OCI-LY3 (cell line): ENCODE measurements at regions not wholly inside any gene's neighbourhood (a gene's known extent, or its start where the extent isn't known, plus 50 kb on each side); places are given as distances from the start of the nearest gene placed in this dataset.

Experiments used
- H2AFZ ChIP-seq: fragments of 200-600, 300-600 bp; shearing (Covaris generic); 2 replicates; pipeline ENCODE4 v1.6.0; 2014; ENCODE audit warnings: antibody characterized with exemption, low read depth, low read length
- H3K27ac ChIP-seq: fragments of 200-600, 300-600 bp; sonication (generic); 2 replicates; pipeline ENCODE4 v1.5.1; 2014; ENCODE audit warnings: mild to moderate bottlenecking, low read length, moderate library complexity, mixed read lengths
- H3K27me3 ChIP-seq: fragments of 200-600, 300-600 bp; sonication (generic); 2 replicates; pipeline ENCODE4 v1.6.1; 2014; ENCODE audit warnings: low read depth, low read length, mixed read lengths
- H3K36me3 ChIP-seq: fragments of 200-600, 300-600 bp; sonication (generic); replicated peaks from 2 replicates; pipeline ENCODE3; 2014; ENCODE audit warnings: low read depth, low read length, mixed read lengths
- H3K4me1 ChIP-seq: fragments of 300-600, 200-600 bp; sonication (generic); 2 replicates; pipeline ENCODE4 v1.6.1; 2014; ENCODE audit warnings: low read length, mixed read lengths
- H3K4me2 ChIP-seq: fragments of 200-600, 300-600 bp; sonication (generic); 2 replicates; pipeline ENCODE4 v1.6.1; 2014; ENCODE audit warnings: low read length, mixed read lengths
- H3K4me3 ChIP-seq: fragments of 300-600, 200-600 bp; sonication (generic); 2 replicates; pipeline ENCODE4 v1.5.1; 2014; ENCODE audit warnings: antibody characterized with exemption, mild to moderate bottlenecking, low read length, moderate library complexity
- H3K79me2 ChIP-seq: fragments of 300-600, 200-600 bp; shearing (Covaris generic); 2 replicates; pipeline ENCODE4 v1.6.1; 2014; ENCODE audit warnings: mild to moderate bottlenecking, low read length, mixed read lengths
- H3K9ac ChIP-seq: fragments of 300-600, 200-600 bp; shearing (Covaris generic); 2 replicates; pipeline ENCODE4 v1.6.0; 2014; ENCODE audit warnings: mild to moderate bottlenecking, low read length, moderate library complexity
- H3K9me3 ChIP-seq: fragments of 200-600, 300-600 bp; shearing (Covaris generic); 2 replicates; pipeline ENCODE4 v1.6.1; 2014; ENCODE audit warnings: low read length, mixed read lengths; ENCODE audit not compliant: insufficient read depth
- H4K20me1 ChIP-seq: fragments of 200-600, 300-600 bp; sonication (generic); 2 replicates; pipeline ENCODE4 v1.6.1; 2016; ENCODE audit warnings: low read length, mixed read lengths; ENCODE audit not compliant: insufficient read depth
- CTCF ChIP-seq: fragments of 200-600, 300-600 bp; sonication (generic); IDR thresholded peaks from 2 replicates; pipeline ENCODE4 v1.5.1; 2014; ENCODE audit warnings: antibody characterized with exemption, low read length, low read depth
- EZH2phosphoT487 ChIP-seq: fragments of 200-600 bp; shearing (Covaris generic); IDR thresholded peaks from 2 replicates; pipeline ENCODE4 v1.6.1; 2018; ENCODE audit warnings: antibody characterized with exemption, mixed run types, low read depth

GRCh38 chr15:88400084-88400483 is 67.1 kb downstream of the MRPL46 start:
- H3K79me2 ChIP-seq, result no peaks in the 10 kb centered on the region
- no peaks in the 10 kb centered on the region for H3K9me3 ChIP-seq
- H3K4me3 ChIP-seq, result no peak overlapping the region
- H3K27me3 ChIP-seq, result peaks cover 46% of the 10 kb centered on the region
- no peaks in the 10 kb centered on the region for H4K20me1 ChIP-seq
- H3K9ac ChIP-seq, result no peak overlapping the region
- TF ChIP-seq EZH2phosphoT487 (no peak), CTCF (no peak)
- no peak overlapping the region for H3K27ac ChIP-seq
- no peak overlapping the region for H3K4me2 ChIP-seq
- H3K4me1 ChIP-seq, result peaks cover 6% of the 10 kb centered on the region; the same call in 1 of the 2 replicates
- no peak overlapping the region for H2AFZ ChIP-seq
- no peaks in the 10 kb centered on the region for H3K36me3 ChIP-seq

- no peaks in the 10 kb centered on the region for H3K9me3 ChIP-seq
- no peaks in the 10 kb centered on the region for H3K79me2 ChIP-seq
- no peak overlapping the region for H3K27ac ChIP-seq
- H3K4me1 ChIP-seq, result peaks cover 10% of the 10 kb centered on the region
- no peaks in the 10 kb centered on the region for H4K20me1 ChIP-seq
- no peak overlapping the region for H3K9ac ChIP-seq
- no peak overlapping the region for H2AFZ ChIP-seq
- H3K4me2 ChIP-seq, result no peak overlapping the region
- no peak overlapping the region for H3K4me3 ChIP-seq
- TF ChIP-seq CTCF, result no peak
- no peak for TF ChIP-seq EZH2phosphoT487
- H3K27me3 ChIP-seq, result peaks cover 45% of the 10 kb centered on the region
- no peaks in the 10 kb centered on the region for H3K36me3 ChIP-seq
Observed at GRCh38 chr15:88399021-88399685, 68.0 kb downstream of the MRPL46 start.

- Histone ChIP-seq H3K4me2 (no peak overlapping the region), H3K27me3 (peaks cover 44% of the 10 kb centered on the region), H3K36me3 (no peaks in the 10 kb centered on the region), H2AFZ (no peak overlapping the region), H3K4me3 (no peak overlapping the region), H3K27ac (no peak overlapping the region), H3K9me3 (no peaks in the 10 kb centered on the region), H3K4me1 (peaks cover 14% of the 10 kb centered on the region), H3K9ac (no peak overlapping the region), H4K20me1 (no peaks in the 10 kb centered on the region), H3K79me2 (no peaks in the 10 kb centered on the region)
- TF ChIP-seq CTCF, result no peak
- no peak for TF ChIP-seq EZH2phosphoT487
Observed at GRCh38 chr15:88398011-88398410, 69.2 kb downstream of the MRPL46 start.

GRCh38 chr15:88397506-88397905 is 69.7 kb downstream of the MRPL46 start:
- peaks cover 43% of the 10 kb centered on the region for H3K27me3 ChIP-seq
- H3K79me2 ChIP-seq, result no peaks in the 10 kb centered on the region
- H3K27ac ChIP-seq, result no peak overlapping the region
- no peaks in the 10 kb centered on the region for H3K9me3 ChIP-seq
- H4K20me1 ChIP-seq, result no peaks in the 10 kb centered on the region
- no peak overlapping the region for H3K9ac ChIP-seq
- H3K4me1 ChIP-seq, result peaks cover 14% of the 10 kb centered on the region
- no peak overlapping the region for H3K4me3 ChIP-seq
- no peak overlapping the region for H3K4me2 ChIP-seq
- H2AFZ ChIP-seq, result no peak overlapping the region
- TF ChIP-seq EZH2phosphoT487 (no peak), CTCF (no peak)
- H3K36me3 ChIP-seq, result no peaks in the 10 kb centered on the region
